ENCODE measurements at regions not wholly inside any gene's neighbourhood (a gene's known extent, or its start where the extent isn't known, plus 50 kb on each side); places are given as distances from the start of the nearest gene placed in this dataset.

GRCh38 chr11:29679996-29680395 lies 336.8 kb downstream of the KCNA4 start:
- TF ChIP-seq ZFP3 (CRISPR knock-in tag; IDR thresholded peaks at IDR 0.05) (no peak), ISL1 (CRISPR knock-in tag; IDR thresholded peaks at IDR 0.05) (no peak), ZFP30 (CRISPR knock-in tag; IDR thresholded peaks at IDR 0.05) (no peak), ESRRG (CRISPR knock-in tag; IDR thresholded peaks at IDR 0.05) (no peak), OSR1 (CRISPR knock-in tag; IDR thresholded peaks at IDR 0.05) (no peak), ARNTL (CRISPR knock-in tag; IDR thresholded peaks at IDR 0.05; ENCODE audit: borderline replicate concordance, low read depth) (no peak)
- TF ChIP-seq, protein P1, sequence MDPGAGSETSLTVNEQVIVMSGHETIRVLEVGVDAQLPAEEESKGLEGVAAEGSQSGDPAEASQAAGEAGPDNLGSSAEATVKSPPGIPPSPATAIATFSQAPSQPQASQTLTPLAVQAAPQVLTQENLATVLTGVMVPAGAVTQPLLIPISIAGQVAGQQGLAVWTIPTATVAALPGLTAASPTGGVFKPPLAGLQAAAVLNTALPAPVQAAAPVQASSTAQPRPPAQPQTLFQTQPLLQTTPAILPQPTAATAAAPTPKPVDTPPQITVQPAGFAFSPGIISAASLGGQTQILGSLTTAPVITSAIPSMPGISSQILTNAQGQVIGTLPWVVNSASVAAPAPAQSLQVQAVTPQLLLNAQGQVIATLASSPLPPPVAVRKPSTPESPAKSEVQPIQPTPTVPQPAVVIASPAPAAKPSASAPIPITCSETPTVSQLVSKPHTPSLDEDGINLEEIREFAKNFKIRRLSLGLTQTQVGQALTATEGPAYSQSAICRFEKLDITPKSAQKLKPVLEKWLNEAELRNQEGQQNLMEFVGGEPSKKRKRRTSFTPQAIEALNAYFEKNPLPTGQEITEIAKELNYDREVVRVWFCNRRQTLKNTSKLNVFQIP (CRISPR knock-in tag; IDR thresholded peaks at IDR 0.05; ENCODE audit: borderline replicate concordance, low read depth) = no peak
